GM12873 (cell line): ENCODE measurements at regions not wholly inside any gene's neighbourhood (a gene's known extent, or its start where the extent isn't known, plus 50 kb on each side); places are given as distances from the start of the nearest gene placed in this dataset.

Source experiments
- TF ChIP-seq, protein P1 (sequence below): IDR thresholded peaks from 2 replicates; pipeline ENCODE4 v1.5.1; 2012; ENCODE audit warnings: low read depth, mild to moderate bottlenecking, moderate library complexity, low read length, control low read depth; ENCODE audit not compliant: insufficient read depth; ENCODE audit errors: missing control alignments

DNA sequence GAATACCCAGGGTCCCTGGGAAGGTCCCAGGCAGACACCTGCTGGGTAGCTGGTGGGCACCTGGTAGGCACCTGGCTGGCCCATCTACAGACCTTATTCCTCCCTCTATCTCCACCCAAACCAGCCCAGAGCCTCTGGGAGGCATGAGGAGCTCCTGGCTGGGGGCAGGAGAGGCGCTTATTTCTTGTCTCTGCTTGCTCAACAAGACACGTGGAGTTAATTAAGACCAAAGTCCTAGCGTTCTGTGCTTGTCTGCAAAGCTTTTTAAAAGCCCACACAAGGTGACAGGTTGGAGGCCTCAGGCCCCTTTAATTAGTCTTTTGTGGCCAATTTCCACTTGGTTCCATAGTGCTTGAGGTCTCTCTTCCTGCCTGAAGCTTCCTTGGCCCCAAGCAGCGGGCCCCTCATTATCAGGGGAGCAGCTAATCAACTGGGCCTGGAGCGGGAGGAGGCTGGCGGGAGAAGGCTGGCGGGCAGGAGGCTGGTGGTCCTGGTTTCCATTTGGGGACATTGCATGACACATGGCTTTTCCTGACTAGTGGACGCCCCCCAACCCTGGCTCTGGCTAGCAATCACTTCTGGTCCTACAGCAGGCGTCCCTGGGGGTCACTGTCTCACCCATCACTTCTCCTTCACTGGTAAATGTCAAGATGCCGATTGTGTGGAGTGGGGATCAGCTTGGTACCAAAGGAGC lies 65.4 kb upstream of the HDAC4 start:
- TF ChIP-seq, protein P1, sequence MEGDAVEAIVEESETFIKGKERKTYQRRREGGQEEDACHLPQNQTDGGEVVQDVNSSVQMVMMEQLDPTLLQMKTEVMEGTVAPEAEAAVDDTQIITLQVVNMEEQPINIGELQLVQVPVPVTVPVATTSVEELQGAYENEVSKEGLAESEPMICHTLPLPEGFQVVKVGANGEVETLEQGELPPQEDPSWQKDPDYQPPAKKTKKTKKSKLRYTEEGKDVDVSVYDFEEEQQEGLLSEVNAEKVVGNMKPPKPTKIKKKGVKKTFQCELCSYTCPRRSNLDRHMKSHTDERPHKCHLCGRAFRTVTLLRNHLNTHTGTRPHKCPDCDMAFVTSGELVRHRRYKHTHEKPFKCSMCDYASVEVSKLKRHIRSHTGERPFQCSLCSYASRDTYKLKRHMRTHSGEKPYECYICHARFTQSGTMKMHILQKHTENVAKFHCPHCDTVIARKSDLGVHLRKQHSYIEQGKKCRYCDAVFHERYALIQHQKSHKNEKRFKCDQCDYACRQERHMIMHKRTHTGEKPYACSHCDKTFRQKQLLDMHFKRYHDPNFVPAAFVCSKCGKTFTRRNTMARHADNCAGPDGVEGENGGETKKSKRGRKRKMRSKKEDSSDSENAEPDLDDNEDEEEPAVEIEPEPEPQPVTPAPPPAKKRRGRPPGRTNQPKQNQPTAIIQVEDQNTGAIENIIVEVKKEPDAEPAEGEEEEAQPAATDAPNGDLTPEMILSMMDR = no peak

DNA sequence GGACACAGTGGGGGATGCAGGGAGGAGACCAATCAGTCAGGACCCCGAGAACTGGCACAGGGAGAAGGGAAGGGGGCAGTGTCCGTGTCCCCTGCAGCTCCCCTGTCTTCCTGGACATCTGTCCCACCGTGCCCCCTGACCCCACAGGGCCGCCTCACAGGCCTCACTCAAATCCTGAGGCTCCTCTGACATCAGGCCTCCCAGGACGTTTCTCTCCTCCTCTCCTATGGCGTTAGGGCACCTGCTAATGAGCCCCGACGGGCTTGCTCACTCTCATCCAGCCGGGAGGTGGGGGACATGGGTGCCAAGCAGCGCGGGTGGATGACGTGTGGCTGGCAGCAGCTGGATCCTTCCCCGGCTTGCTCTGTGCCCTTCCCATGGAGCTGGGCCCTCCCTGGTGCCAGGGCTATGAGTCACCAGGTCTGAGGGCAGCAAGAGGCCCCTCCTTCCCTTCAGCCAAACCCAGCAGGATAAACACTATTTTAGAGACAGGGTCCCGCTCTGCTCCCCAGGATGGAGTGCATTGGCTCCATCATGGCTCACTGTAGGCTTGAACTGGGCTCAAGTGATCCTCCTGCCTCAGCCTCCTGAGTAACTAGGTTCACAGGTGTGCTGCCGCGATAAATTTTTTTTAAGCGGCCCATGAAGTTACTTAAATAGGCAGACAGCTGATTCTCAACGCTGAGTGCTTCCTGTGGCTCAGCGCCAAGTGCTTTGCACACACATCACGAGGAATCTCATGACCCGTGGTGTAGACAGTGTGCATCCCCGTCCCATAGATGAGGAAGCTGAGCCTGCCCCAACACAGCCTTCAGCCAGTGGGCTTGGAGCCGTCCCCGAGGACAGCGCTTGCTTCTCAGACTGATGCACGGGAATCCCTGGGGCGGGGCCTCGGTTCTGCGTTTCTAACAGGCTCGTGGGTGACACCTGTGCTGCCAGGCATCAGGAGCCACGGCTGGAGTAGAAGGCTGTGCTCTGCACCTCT lies 64.5 kb upstream of the HDAC4 start:
- TF ChIP-seq, protein P1 = no peak

DNA sequence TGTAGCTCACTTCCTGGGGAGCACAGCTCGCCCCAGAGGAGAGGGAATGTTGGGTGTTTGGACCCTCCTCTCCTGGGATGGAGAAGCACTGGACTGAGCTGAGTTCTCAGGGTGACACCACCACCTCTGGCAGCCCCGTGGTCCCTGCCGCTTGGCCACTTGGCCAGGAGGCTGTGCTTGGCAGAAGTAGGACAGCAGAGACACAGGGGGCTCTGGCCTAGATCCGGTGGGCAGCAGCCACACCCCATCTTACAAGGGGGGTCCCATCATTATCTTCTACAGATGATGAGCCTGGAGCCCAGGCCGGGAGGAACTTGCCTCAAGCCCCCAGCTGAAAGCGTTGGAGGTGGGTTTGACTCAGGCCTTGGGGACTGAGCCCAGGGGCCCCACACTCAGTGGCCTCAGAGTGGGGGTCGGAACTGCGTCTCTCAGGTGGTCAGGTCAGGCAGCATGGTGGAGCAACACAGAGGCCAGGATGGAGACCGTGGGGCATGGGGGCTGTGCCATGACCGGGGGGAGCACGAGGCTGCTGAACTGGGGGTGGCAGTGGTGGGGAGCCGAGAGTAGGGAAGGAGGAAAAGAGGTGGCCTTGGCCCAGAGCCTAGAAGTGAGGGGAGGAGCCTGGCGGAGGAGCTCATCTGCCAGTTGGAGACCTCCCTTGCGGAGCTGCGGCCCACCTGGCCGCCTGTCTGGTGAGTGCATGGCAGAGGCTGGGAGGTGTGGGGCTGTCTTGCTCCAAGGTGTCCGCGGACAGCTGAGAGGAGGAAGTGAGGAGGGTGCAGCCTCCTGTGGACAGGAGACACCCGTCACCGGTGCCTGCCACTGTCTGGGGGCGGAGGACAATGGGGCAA lies 63.6 kb upstream of the HDAC4 start:
- TF ChIP-seq, protein P1 = no peak

GRCh38 chr2:239463541-239464165 lies 62.8 kb upstream of the HDAC4 start:
- TF ChIP-seq, protein P1 = no peak

DNA sequence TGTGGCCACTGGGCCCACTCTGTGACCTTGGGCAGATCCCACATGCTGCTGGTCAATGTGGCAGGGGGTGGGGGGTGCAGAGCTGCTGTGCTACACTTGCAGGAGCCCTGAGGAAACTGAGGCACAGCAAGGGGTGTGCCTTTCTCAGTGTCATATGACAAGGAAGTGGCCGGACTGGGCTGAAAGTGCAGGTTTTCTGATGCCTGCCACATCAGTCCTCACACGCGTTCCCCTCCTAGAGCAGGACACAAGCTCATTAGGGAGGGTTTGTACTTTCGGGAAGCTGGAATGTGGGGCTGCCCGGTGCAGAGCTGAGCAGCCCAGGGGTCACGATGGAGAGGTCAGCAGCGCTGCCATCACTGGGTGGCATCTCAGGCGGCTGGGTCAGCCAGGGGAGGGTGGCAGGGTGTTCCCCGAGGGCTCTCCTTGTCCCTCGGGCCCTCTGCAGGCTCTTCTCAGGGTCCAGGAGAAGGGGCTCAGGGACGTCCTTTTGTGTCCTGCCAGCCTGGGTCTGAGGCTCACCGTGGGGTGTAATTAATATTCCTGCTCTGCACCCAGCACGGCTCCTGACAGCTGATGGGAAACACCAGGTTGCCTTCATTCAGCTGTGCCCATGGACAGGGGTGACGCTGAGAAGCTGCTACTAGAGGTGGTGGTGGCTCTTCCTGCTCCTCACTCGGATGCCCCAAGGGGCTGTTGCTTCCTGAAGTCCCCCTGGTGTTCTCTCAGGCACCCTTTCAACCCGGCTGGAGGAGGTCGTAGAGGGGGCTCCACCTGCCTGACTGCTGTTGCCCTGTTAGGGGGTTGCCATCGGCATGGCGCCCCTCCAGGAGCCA lies 62.1 kb upstream of the HDAC4 start:
- TF ChIP-seq, protein P1 = no peak

DNA sequence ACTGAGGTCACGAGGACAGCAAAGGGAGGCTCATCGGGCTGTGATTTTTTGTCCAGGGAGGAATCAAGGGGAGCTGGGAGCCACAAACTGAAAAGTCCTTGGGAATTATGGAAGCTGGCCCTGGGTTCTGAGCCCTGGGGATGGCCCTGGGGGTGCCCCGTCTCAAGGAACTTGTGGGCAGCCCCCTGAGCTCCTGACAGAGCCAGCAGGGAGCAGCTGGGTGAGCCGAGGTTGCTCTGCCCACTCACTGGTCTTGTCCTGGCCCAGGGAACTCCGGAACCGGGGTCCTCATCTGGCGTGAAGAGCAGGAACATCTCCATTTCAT lies 61.3 kb upstream of the HDAC4 start:
- TF ChIP-seq, protein P1 = no peak
